HG02981 (cell line): ENCODE measurements at regions not wholly inside any gene's neighbourhood (a gene's known extent, or its start where the extent isn't known, plus 50 kb on each side); places are given as distances from the start of the nearest gene placed in this dataset.
A peak's percentile ranks its signal among the peaks of the same experiment; 100 is the strongest.
"Not testable (repeated sequence)": the region's sequence is repeated elsewhere in the genome, so short reads cannot be mapped to it uniquely, and the experiment has no call there.

Source experiments
- ATAC-seq: cut with Tn5 transposase; IDR thresholded peaks from one replicate; pipeline ENCODE4 v1.9.1; 2021; ENCODE audit warnings: mild to moderate bottlenecking, moderate library complexity; ENCODE audit not compliant: unreplicated experiment

- ATAC-seq = peak; percentile 91
Measured at GRCh38 chr3:18237251-18238005, 187.7 kb downstream of the SATB1 start.

- ATAC-seq = no peak
Measured at GRCh38 chr3:18236726-18237125, 188.4 kb downstream of the SATB1 start.

GRCh38 chr3:18234717-18235335 lies 190.3 kb downstream of the SATB1 start:
- ATAC-seq = no peak

GRCh38 chr3:18233987-18234716 lies 191.0 kb downstream of the SATB1 start:
- ATAC-seq = no peak

- no peak for ATAC-seq
Measured at GRCh38 chr3:18232317-18232716, 192.8 kb downstream of the SATB1 start.

GRCh38 chr3:18228060-18228459 lies 197.1 kb downstream of the SATB1 start:
- ATAC-seq = no peak

- no peak for ATAC-seq
Measured at GRCh38 chr3:18225709-18226108, 199.4 kb downstream of the SATB1 start.

GRCh38 chr3:18224426-18224825 lies 200.7 kb downstream of the SATB1 start:
- ATAC-seq = no peak

- ATAC-seq = peak; percentile 29
Measured at GRCh38 chr3:18223974-18224373, 201.2 kb downstream of the SATB1 start.

- peak; percentile 99 for ATAC-seq
Measured at GRCh38 chr3:18223571-18223970, 201.6 kb downstream of the SATB1 start.

- no peak for ATAC-seq
Measured at GRCh38 chr3:18222686-18223085, 202.5 kb downstream of the SATB1 start.

GRCh38 chr3:18217507-18218174 lies 207.5 kb downstream of the SATB1 start:
- ATAC-seq = peak; percentile 68

GRCh38 chr3:18216996-18217395 lies 208.1 kb downstream of the SATB1 start:
- ATAC-seq = no peak

- no peak for ATAC-seq
Measured at GRCh38 chr3:18215639-18216038, 209.5 kb downstream of the SATB1 start.

GRCh38 chr3:18211116-18211515 lies 214.0 kb downstream of the SATB1 start:
- ATAC-seq = no peak

- no peak for ATAC-seq
Measured at GRCh38 chr3:18208856-18209255, 216.3 kb downstream of the SATB1 start.

GRCh38 chr3:18208091-18208490 lies 217.0 kb downstream of the SATB1 start:
- ATAC-seq = no peak

- ATAC-seq = no peak
Measured at GRCh38 chr3:18207226-18207625, 217.9 kb downstream of the SATB1 start.

GRCh38 chr3:18205701-18206100 lies 219.4 kb downstream of the SATB1 start:
- ATAC-seq = not testable (repeated sequence)

GRCh38 chr3:18201315-18201714 lies 223.8 kb downstream of the SATB1 start:
- ATAC-seq = no peak

GRCh38 chr3:18199757-18200156 lies 225.4 kb downstream of the SATB1 start:
- no peak for ATAC-seq
